Mucosa of descending colon (tissue), 3 donors: ENCODE measurements at regions not wholly inside any gene's neighbourhood (a gene's known extent, or its start where the extent isn't known, plus 50 kb on each side); places are given as distances from the start of the nearest gene placed in this dataset.
"Not testable (repeated sequence)": the region's sequence is repeated elsewhere in the genome, so short reads cannot be mapped to it uniquely, and the experiment has no call there.

Experiments used
- ATAC-seq: fragments of 200-7000 bp; cut with Tn5 transposase; one replicate; pipeline ENCODE4 v1.9.1; 2020; ENCODE audit warnings: mild to moderate bottlenecking, moderate library complexity
- DNase-seq, 3 donors: peaks; one replicate each; pipeline ENCODE4 v3.0.0-alpha.2; 2020
- H3K36me3 ChIP-seq: fragments of 200-600 bp; one replicate; pipeline ENCODE4 v1.8.0; 2021; ENCODE audit warnings: low read depth, mild to moderate bottlenecking
- H3K4me1 ChIP-seq: fragments of 200-600 bp; one replicate; pipeline ENCODE4 v1.8.0; 2021; ENCODE audit warnings: low read depth, mild to moderate bottlenecking
- H3K4me3 ChIP-seq: fragments of 200-600 bp; one replicate; pipeline ENCODE4 v1.8.0; 2021; ENCODE audit warnings: mild to moderate bottlenecking
- H3K9me3 ChIP-seq: fragments of 200-600 bp; one replicate; pipeline ENCODE4 v1.8.0; 2021; ENCODE audit warnings: mild to moderate bottlenecking
- intact Hi-C, 2 donors: fragments of 100-400 bp; cut with DNase I in 1 of 2; cut with micrococcal nuclease in 1 of 2; formaldehyde crosslinking; loops; one replicate each; pipeline versions ENCODE4 v1.11.0 to v1.11.1; 2022; cut with DNase I, micrococcal nuclease
- TF ChIP-seq, protein P1 (sequence below): fragments of 200-600 bp; IDR thresholded peaks from one replicate; pipeline ENCODE4 v1.8.0; 2022; ENCODE audit warnings: antibody characterized with exemption, mild to moderate bottlenecking
- donor health status: DM: no; HTN: no; CAD: no; lungs with moderate emphysema.
- donor health status: DM: no; HTN: no; CAD: no.
- donor health status: DM: no; HTN: yes; CAD: no.

- ATAC-seq (no peak), DNase-seq (no peak)
- Histone ChIP-seq H3K36me3 (no peaks in the 10 kb centered on the region), H3K9me3 (peaks cover 3% of the 10 kb centered on the region), H3K4me3 (no peak overlapping the region), H3K4me1 (no peaks in the 10 kb centered on the region)
- intact Hi-C loops = no loop called here
- TF ChIP-seq, protein P1, sequence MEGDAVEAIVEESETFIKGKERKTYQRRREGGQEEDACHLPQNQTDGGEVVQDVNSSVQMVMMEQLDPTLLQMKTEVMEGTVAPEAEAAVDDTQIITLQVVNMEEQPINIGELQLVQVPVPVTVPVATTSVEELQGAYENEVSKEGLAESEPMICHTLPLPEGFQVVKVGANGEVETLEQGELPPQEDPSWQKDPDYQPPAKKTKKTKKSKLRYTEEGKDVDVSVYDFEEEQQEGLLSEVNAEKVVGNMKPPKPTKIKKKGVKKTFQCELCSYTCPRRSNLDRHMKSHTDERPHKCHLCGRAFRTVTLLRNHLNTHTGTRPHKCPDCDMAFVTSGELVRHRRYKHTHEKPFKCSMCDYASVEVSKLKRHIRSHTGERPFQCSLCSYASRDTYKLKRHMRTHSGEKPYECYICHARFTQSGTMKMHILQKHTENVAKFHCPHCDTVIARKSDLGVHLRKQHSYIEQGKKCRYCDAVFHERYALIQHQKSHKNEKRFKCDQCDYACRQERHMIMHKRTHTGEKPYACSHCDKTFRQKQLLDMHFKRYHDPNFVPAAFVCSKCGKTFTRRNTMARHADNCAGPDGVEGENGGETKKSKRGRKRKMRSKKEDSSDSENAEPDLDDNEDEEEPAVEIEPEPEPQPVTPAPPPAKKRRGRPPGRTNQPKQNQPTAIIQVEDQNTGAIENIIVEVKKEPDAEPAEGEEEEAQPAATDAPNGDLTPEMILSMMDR = no peak
These were observed 160.7 kb downstream of the IER5 start for GRCh38 chr1:181249186-181249585.

DNA sequence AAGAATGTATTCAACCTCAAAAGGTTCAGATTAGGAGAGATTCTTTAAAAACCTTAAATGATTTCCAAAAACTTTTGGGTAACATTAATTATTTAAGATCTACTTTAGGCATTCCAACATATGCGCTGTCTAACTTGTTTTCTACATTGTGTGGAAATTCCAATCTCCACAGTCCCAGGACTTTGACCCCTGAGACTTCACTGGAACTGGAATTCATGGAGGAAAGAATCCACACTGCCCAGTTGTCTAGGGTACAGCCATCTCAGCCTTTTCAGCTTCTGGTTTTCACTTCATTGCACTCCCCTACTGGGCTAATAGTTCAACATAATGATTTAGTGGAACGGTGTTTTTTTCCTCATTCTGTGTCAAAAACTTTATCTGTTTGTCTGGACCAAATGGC, 161.5 kb downstream of the IER5 start:
- intact Hi-C loops = no loop called here
- peaks cover 10% of the 10 kb centered on the region for H3K9me3 ChIP-seq
- ATAC-seq (no peak), DNase-seq (no peak)
- TF ChIP-seq, protein P1 = no peak
- H3K36me3 ChIP-seq = no peaks in the 10 kb centered on the region
- no peak overlapping the region for H3K4me3 ChIP-seq
- no peaks in the 10 kb centered on the region for H3K4me1 ChIP-seq

GRCh38 chr1:181251001-181251712, 162.7 kb downstream of the IER5 start:
- DNase-seq (no peak), ATAC-seq (no peak)
- peaks cover 17% of the 10 kb centered on the region for H3K9me3 ChIP-seq
- intact Hi-C loops = no loop called here
- no peak overlapping the region for H3K4me3 ChIP-seq
- no peaks in the 10 kb centered on the region for H3K4me1 ChIP-seq
- TF ChIP-seq, protein P1 = no peak
- no peaks in the 10 kb centered on the region for H3K36me3 ChIP-seq

- DNase-seq = no peak
- Histone ChIP-seq H3K9me3 (peaks cover 13% of the 10 kb centered on the region), H3K4me3 (no peak overlapping the region), H3K36me3 (no peaks in the 10 kb centered on the region), H3K4me1 (no peaks in the 10 kb centered on the region)
- TF ChIP-seq, protein P1 = no peak
- no peak for ATAC-seq
- intact Hi-C loops = no loop called here
These were observed 163.2 kb downstream of the IER5 start for GRCh38 chr1:181251713-181252075.

DNA sequence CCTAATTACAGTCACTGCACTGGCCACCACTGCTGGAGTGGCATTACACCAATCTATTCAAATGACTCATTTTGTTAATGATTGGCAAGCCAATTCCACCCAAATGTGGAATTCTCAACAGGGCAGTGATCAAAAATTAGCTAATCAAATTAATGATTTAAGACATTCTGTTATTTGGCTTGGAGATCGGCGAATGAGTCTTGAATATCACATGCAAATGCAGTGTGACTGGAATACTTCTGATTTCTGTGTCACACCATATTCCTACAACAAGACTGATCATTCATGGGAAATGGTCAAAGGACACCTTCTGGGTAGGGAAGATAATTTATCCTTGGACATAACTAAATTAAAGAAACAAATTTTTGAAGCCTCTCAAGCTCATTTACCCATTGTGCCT, 165.1 kb downstream of the IER5 start:
- H3K4me3 ChIP-seq = not testable (repeated sequence)

GRCh38 chr1:181255270-181255929, 166.9 kb downstream of the IER5 start:
- TF ChIP-seq, protein P1 = no peak
- intact Hi-C loops = no loop called here
- no peak for DNase-seq
- no peak for ATAC-seq
- H3K4me1 ChIP-seq = no peaks in the 10 kb centered on the region
- H3K9me3 ChIP-seq = peaks cover 13% of the 10 kb centered on the region
- H3K4me3 ChIP-seq = no peak overlapping the region
- no peaks in the 10 kb centered on the region for H3K36me3 ChIP-seq

More for the DNA sequence above, 165.1 kb downstream of the IER5 start:
- peaks cover 13% of the 10 kb centered on the region for H3K9me3 ChIP-seq
- ATAC-seq, DNase-seq, intact Hi-C loops, H3K36me3 ChIP-seq, H3K4me1 ChIP-seq: not testable (repeated sequence)
